NCI-H1105 treated with DMSO at 0.1 percent for 48 hours (cell line): ENCODE measurements at regions not wholly inside any gene's neighbourhood (a gene's known extent, or its start where the extent isn't known, plus 50 kb on each side); places are given as distances from the start of the nearest gene placed in this dataset.
"Not testable (repeated sequence)": the region's sequence is repeated elsewhere in the genome, so short reads cannot be mapped to it uniquely, and the experiment has no call there.

Experiments
- DNase-seq: peaks from one replicate; lab custom pipeline; 2025; lab: John Stamatoyannopoulos, UW

GRCh38 chr13:19123502-19123901 lies 58.1 kb downstream of the TUBA3C start:
- DNase-seq = no peak

GRCh38 chr13:19117913-19118739 lies 63.5 kb downstream of the TUBA3C start:
- no peak for DNase-seq

GRCh38 chr13:19109225-19109624 lies 72.4 kb downstream of the TUBA3C start:
- DNase-seq = peak; percentile 21

- DNase-seq = no peak
Observed at GRCh38 chr13:19103140-19103539, 78.5 kb downstream of the TUBA3C start.

GRCh38 chr13:19093369-19093768 lies 88.3 kb downstream of the TUBA3C start:
- DNase-seq = no peak

GRCh38 chr13:19090495-19090894 lies 91.1 kb downstream of the TUBA3C start:
- DNase-seq = no peak

- DNase-seq = no peak
Observed at GRCh38 chr13:19089315-19089714, 92.3 kb downstream of the TUBA3C start.

- DNase-seq = no peak
Observed at GRCh38 chr13:19088416-19088815, 93.2 kb downstream of the TUBA3C start.

GRCh38 chr13:19085876-19086275 lies 95.7 kb downstream of the TUBA3C start:
- no peak for DNase-seq

GRCh38 chr13:19085258-19085657 lies 96.4 kb downstream of the TUBA3C start:
- no peak for DNase-seq

- no peak for DNase-seq
Observed at GRCh38 chr13:19083340-19083739, 98.3 kb downstream of the TUBA3C start.

GRCh38 chr13:19075418-19075817 lies 106.2 kb downstream of the TUBA3C start:
- DNase-seq = no peak

- DNase-seq = no peak
Observed at GRCh38 chr13:19074519-19074918, 107.1 kb downstream of the TUBA3C start.

- not testable (repeated sequence) for DNase-seq
Observed at GRCh38 chr13:19074106-19074505, 107.5 kb downstream of the TUBA3C start.

GRCh38 chr13:19072956-19073706 lies 108.5 kb downstream of the TUBA3C start:
- not testable (repeated sequence) for DNase-seq

- no peak for DNase-seq
Observed at GRCh38 chr13:19072543-19072942, 109.1 kb downstream of the TUBA3C start.

GRCh38 chr13:19071161-19071936 lies 110.3 kb downstream of the TUBA3C start:
- no peak for DNase-seq

GRCh38 chr13:19070398-19070735 lies 111.3 kb downstream of the TUBA3C start:
- no peak for DNase-seq

- no peak for DNase-seq
Observed at GRCh38 chr13:19069684-19070397, 111.8 kb downstream of the TUBA3C start.

GRCh38 chr13:19068691-19069090 lies 112.9 kb downstream of the TUBA3C start:
- no peak for DNase-seq

GRCh38 chr13:19067767-19068166 lies 113.9 kb downstream of the TUBA3C start:
- no peak for DNase-seq

- DNase-seq = no peak
Observed at GRCh38 chr13:19062801-19063200, 118.8 kb downstream of the TUBA3C start.
